Natural killer cell (primary cell): ENCODE measurements at regions not wholly inside any gene's neighbourhood (a gene's known extent, or its start where the extent isn't known, plus 50 kb on each side); places are given as distances from the start of the nearest gene placed in this dataset.

ENCODE experiments used
- ATAC-seq, 3 donors: fragments of 150-1000 bp in 2 of 3; fragments of 200-7000 bp in 1 of 3; cut with Tn5 transposase; 1 replicate in 1 of 3; 2 replicates in 2 of 3; pipeline ENCODE4 v1.10.0; 2021; ENCODE audit warnings: mild to moderate bottlenecking in 2 of 3, moderate library complexity in 2 of 3
- DNase-seq, 2 donors: peaks; one replicate each; pipeline versions ENCODE4 v3.0.0 to v3.0.0-alpha.2; 2013 to 2021; ENCODE audit warnings: mixed read lengths in 1 of 2
- H3K27ac ChIP-seq: one replicate; pipeline ENCODE4 v1.5.1; 2013; ENCODE audit warnings: mild to moderate bottlenecking, low read length
- H3K27me3 ChIP-seq: one replicate; pipeline ENCODE4 v1.6.1; 2013; ENCODE audit warnings: low read length; ENCODE audit not compliant: control insufficient read depth, insufficient read depth
- H3K36me3 ChIP-seq: one replicate; pipeline ENCODE4 v1.6.1; 2013; ENCODE audit warnings: low read length; ENCODE audit not compliant: control insufficient read depth, insufficient read depth
- H3K4me1 ChIP-seq: one replicate; pipeline ENCODE4 v1.6.1; 2013; ENCODE audit warnings: low read length; ENCODE audit not compliant: control insufficient read depth, insufficient read depth
- H3K4me3 ChIP-seq: one replicate; pipeline ENCODE4 v1.5.1; 2013; ENCODE audit warnings: low read length
- H3K9me3 ChIP-seq: one replicate; pipeline ENCODE4 v1.6.1; 2013; ENCODE audit warnings: low read length; ENCODE audit not compliant: control insufficient read depth, insufficient read depth
- H3K27ac Mint-ChIP-seq, 2 donors: one replicate each; pipeline ENCODE4 v1.8.0; 2022; ENCODE audit warnings: mild to moderate bottlenecking in 2 of 2, mixed read lengths in 2 of 2, moderate library complexity in 1 of 2
- H3K27me3 Mint-ChIP-seq, 2 donors: one replicate each; pipeline ENCODE4 v1.8.0; 2022; ENCODE audit warnings: low read depth in 2 of 2, mixed read lengths in 2 of 2
- H3K36me3 Mint-ChIP-seq: one replicate; pipeline ENCODE4 v1.8.0; 2022; ENCODE audit warnings: mixed read lengths
- H3K4me1 Mint-ChIP-seq, 2 donors: one replicate each; pipeline ENCODE4 v1.8.0; 2022; ENCODE audit warnings: mixed read lengths in 2 of 2
- H3K4me3 Mint-ChIP-seq: one replicate; pipeline ENCODE4 v1.8.0; 2022; ENCODE audit warnings: mild to moderate bottlenecking, moderate library complexity, mixed read lengths
- H3K9me3 Mint-ChIP-seq, 2 donors: one replicate each; pipeline ENCODE4 v1.8.0; 2022; ENCODE audit warnings: mixed read lengths in 2 of 2
- CTCF ChIP-seq: fragments of 200-600 bp; IDR thresholded peaks from one replicate; pipeline ENCODE4 v1.8.0; 2022; ENCODE audit warnings: antibody characterized with exemption
- WGBS: methylation state at CpG from one replicate; pipeline ENCODE4 v1.1.7; 2013; ENCODE audit warnings: missing lambda C conversion rate; ENCODE audit not compliant: insufficient coverage; 5-methylcytosine and 5-hydroxymethylcytosine counted together
- intact Hi-C: fragments of 100-400 bp; cut with micrococcal nuclease; formaldehyde crosslinking; loops from one replicate; pipeline ENCODE4 v1.14.2; 2022

- no peak for TF ChIP-seq CTCF
- intact Hi-C loops = no loop called here
- Mint-ChIP-seq H3K36me3 (no peaks in the 10 kb centered on the region), H3K4me3 (no peak overlapping the region), H3K9me3 (peaks cover 6 to 19% of the 10 kb centered on the region in 2 donors), H3K27me3 (no peaks in the 10 kb centered on the region), H3K4me1 (no peaks in the 10 kb centered on the region), H3K27ac (no peak overlapping the region)
- no peaks in the 10 kb centered on the region for H3K9me3 ChIP-seq
- H3K27ac ChIP-seq = no peak overlapping the region
- no peaks in the 10 kb centered on the region for H3K27me3 ChIP-seq
- no peak for ATAC-seq
- no peaks in the 10 kb centered on the region for H3K36me3 ChIP-seq
- H3K4me1 ChIP-seq = no peaks in the 10 kb centered on the region
- DNase-seq = no peak
- no peak overlapping the region for H3K4me3 ChIP-seq
- 80% methylated on average over 2 of the region's 2 CpGs for WGBS
Observed at GRCh38 chr3:21238661-21239060, 512.3 kb downstream of the ZNF385D start.

DNA sequence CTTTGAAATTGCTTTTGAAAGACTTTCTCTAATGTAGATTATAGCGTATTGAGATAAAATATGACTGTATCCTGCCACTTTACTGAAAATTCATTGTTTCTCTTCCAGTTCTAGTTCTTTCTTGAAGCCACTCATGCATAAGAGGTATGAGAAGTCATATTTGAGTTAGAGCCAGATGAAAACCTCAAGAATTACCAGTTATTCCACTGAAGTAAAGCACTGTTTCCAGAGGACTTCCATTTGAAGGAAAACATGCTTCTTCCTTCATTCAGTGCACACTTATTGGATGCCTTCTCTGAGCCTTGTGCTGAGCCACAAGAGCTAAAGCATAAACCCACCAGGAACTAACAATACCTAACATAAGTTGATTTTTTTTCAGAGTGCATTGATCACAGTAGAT, 513.4 kb downstream of the ZNF385D start:
- no peaks in the 10 kb centered on the region for H3K36me3 Mint-ChIP-seq
- no peaks in the 10 kb centered on the region for H3K27me3 Mint-ChIP-seq
- Histone ChIP-seq H3K4me3 (no peak overlapping the region), H3K9me3 (no peaks in the 10 kb centered on the region), H3K4me1 (no peaks in the 10 kb centered on the region), H3K36me3 (no peaks in the 10 kb centered on the region), H3K27ac (no peak overlapping the region), H3K27me3 (no peaks in the 10 kb centered on the region)
- ATAC-seq (no peak), DNase-seq (no peak)
- peaks cover 11 to 20% of the 10 kb centered on the region in 2 donors for H3K9me3 Mint-ChIP-seq
- intact Hi-C loops = no loop called here
- no peak for TF ChIP-seq CTCF
- no CpG with 5 or more reads among the region's 1 CpG for WGBS
- H3K4me3 Mint-ChIP-seq = no peak overlapping the region
- H3K27ac Mint-ChIP-seq = no peak overlapping the region
- no peaks in the 10 kb centered on the region for H3K4me1 Mint-ChIP-seq

GRCh38 chr3:21235491-21235890, 515.5 kb downstream of the ZNF385D start:
- no peaks in the 10 kb centered on the region for H3K36me3 ChIP-seq
- peaks cover 15 to 21% of the 10 kb centered on the region in 2 donors for H3K9me3 Mint-ChIP-seq
- no peak overlapping the region for H3K4me3 Mint-ChIP-seq

More at GRCh38 chr3:21235491-21235890, 515.5 kb downstream of the ZNF385D start:
- no peak for DNase-seq
- ATAC-seq = no peak
- H3K4me3 ChIP-seq = no peak overlapping the region
- H3K27me3 Mint-ChIP-seq = no peaks in the 10 kb centered on the region
- no peaks in the 10 kb centered on the region for H3K4me1 Mint-ChIP-seq
- H3K27ac ChIP-seq = no peak overlapping the region
- intact Hi-C loops = no loop called here
- H3K27me3 ChIP-seq = no peaks in the 10 kb centered on the region
- no peaks in the 10 kb centered on the region for H3K9me3 ChIP-seq
- H3K36me3 Mint-ChIP-seq = no peaks in the 10 kb centered on the region
- no peak overlapping the region for H3K27ac Mint-ChIP-seq
- 85% methylated on average over 4 of the region's 4 CpGs for WGBS
- no peak for TF ChIP-seq CTCF
- H3K4me1 ChIP-seq = no peaks in the 10 kb centered on the region
